Uterus (tissue), 3 donors: ENCODE measurements at regions not wholly inside any gene's neighbourhood (a gene's known extent, or its start where the extent isn't known, plus 50 kb on each side); places are given as distances from the start of the nearest gene placed in this dataset.

Source experiments
- DNase-seq, 2 donors: peaks; one replicate each; pipeline ENCODE4 v3.0.0-alpha.2; 2019 to 2020
- H3K27ac ChIP-seq, 2 donors: fragments of 200-600 bp; sonication (generic); 1 replicate in 1 of 2; 2 replicates in 1 of 2; pipeline ENCODE4 v1.5.1; 2016 to 2018
- H3K27me3 ChIP-seq, 2 donors: fragments of 200-600 bp; sonication (generic); one replicate each; pipeline ENCODE4 v1.5.1; 2018 to 2019; ENCODE audit warnings: control low read depth in 1 of 2
- H3K36me3 ChIP-seq, 2 donors: fragments of 200-600 bp; sonication (generic); one replicate each; pipeline ENCODE4 v1.5.1; 2019; ENCODE audit warnings: control low read depth in 1 of 2
- H3K4me1 ChIP-seq, 2 donors: fragments of 200-600 bp; sonication (generic); one replicate each; pipeline ENCODE4 v1.5.1; 2018 to 2019; ENCODE audit warnings: control low read depth in 1 of 2
- H3K4me3 ChIP-seq, 2 donors: fragments of 200-600 bp; sonication (generic); 1 replicate in 1 of 2; 2 replicates in 1 of 2; pipeline ENCODE4 v1.5.1; 2018 to 2019; ENCODE audit warnings: mild to moderate bottlenecking in 1 of 2
- H3K9me3 ChIP-seq, 2 donors: fragments of 200-600 bp; sonication (generic); one replicate each; pipeline ENCODE4 v1.5.1; 2019; ENCODE audit warnings: control low read depth in 1 of 2
- CTCF ChIP-seq, 4 experiments: fragments of 200-600 bp in 2 of 4; fragments of 450-650 bp in 2 of 4; sonication (generic) in 2 of 4; IDR thresholded peaks; one replicate each; pipeline ENCODE4 v1.5.1; 2016 to 2019; ENCODE audit warnings: antibody characterized with exemption in 4 of 4, mild to moderate bottlenecking in 2 of 4, moderate library complexity in 1 of 4
- POLR2A ChIP-seq, 2 donors: fragments of 450-650 bp; IDR thresholded peaks; one replicate each; pipeline ENCODE4 v1.6.1; 2016; ENCODE audit warnings: antibody characterized with exemption in 2 of 2, mild to moderate bottlenecking in 1 of 2, moderate library complexity in 1 of 2
- intact Hi-C: fragments of 100-400 bp; cut with DNase I; formaldehyde crosslinking; loops from one replicate; pipeline ENCODE4 v1.15.1; 2023; ENCODE audit warnings: low total_unique reads
- donor health status: DM: yes; HTN: yes; CAD: no.

- no peaks in the 10 kb centered on the region for H3K27me3 ChIP-seq
- peaks cover 0 to 12% of the 10 kb centered on the region in 2 donors for H3K4me1 ChIP-seq
- H3K27ac ChIP-seq: peak overlapping the region; percentile 73 to 76
- intact Hi-C loops: no loop called here
- no peak overlapping the region for H3K4me3 ChIP-seq
- DNase-seq: no peak
- H3K36me3 ChIP-seq: no peaks in the 10 kb centered on the region
- TF ChIP-seq POLR2A (IDR thresholded peaks at IDR 0.05) (no peak), CTCF (IDR thresholded peaks at IDR 0.05) (no peak)
- H3K9me3 ChIP-seq: no peaks in the 10 kb centered on the region
Observed at GRCh38 chr10:78945838-78946237, 122.9 kb upstream of the ZMIZ1 start.

DNA sequence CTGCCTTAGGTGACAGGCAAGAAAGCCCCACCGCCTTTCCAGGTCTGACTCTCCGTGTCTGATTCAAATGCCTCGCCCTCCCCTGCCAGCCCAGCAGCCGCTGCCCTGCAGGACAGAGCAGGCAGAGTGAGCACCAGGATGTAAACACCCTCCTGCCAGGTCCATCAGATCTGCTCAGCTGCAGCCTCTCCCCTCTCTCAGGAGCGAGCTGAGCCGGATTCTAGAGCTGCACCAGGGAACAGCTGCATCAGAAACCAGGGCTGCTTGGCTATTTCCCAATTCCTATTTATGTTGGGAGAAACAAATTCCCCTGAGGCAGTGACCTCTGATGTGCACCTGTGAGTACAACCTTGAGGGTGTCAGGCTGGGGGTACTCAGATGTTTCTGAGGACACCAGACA lies 121.5 kb upstream of the ZMIZ1 start:
- no peak for DNase-seq
- Histone ChIP-seq H3K36me3 (no peaks in the 10 kb centered on the region), H3K9me3 (no peaks in the 10 kb centered on the region), H3K4me1 (peaks cover 0 to 12% of the 10 kb centered on the region in 2 donors), H3K27me3 (no peaks in the 10 kb centered on the region), H3K4me3 (no peak overlapping the region), H3K27ac (no peak overlapping the region)
- intact Hi-C loops: no loop called here
- TF ChIP-seq POLR2A (IDR thresholded peaks at IDR 0.05): no peak
- TF ChIP-seq CTCF (IDR thresholded peaks at IDR 0.05): no peak

GRCh38 chr10:78947733-78948132 lies 121.0 kb upstream of the ZMIZ1 start:
- TF ChIP-seq POLR2A (IDR thresholded peaks at IDR 0.05) (no peak), CTCF (IDR thresholded peaks at IDR 0.05) (no peak)
- no peak overlapping the region for H3K27ac ChIP-seq
- no peak overlapping the region for H3K4me3 ChIP-seq
- no peak for DNase-seq
- H3K27me3 ChIP-seq: no peaks in the 10 kb centered on the region
- H3K4me1 ChIP-seq: peaks cover 0 to 12% of the 10 kb centered on the region in 2 donors
- H3K9me3 ChIP-seq: no peaks in the 10 kb centered on the region
- intact Hi-C loops: no loop called here
- H3K36me3 ChIP-seq: no peaks in the 10 kb centered on the region

- intact Hi-C loops: no loop called here
Observed at GRCh38 chr10:78948621-78949030, 120.1 kb upstream of the ZMIZ1 start.

More at GRCh38 chr10:78948621-78949030, 120.1 kb upstream of the ZMIZ1 start:
- Histone ChIP-seq H3K9me3 (no peaks in the 10 kb centered on the region), H3K4me1 (peaks cover 0 to 12% of the 10 kb centered on the region in 2 donors), H3K4me3 (no peak overlapping the region), H3K27ac (no peak overlapping the region), H3K36me3 (no peaks in the 10 kb centered on the region), H3K27me3 (no peaks in the 10 kb centered on the region)
- DNase-seq: no peak
- TF ChIP-seq CTCF (IDR thresholded peaks at IDR 0.05) (no peak), POLR2A (IDR thresholded peaks at IDR 0.05) (no peak)
